ENCODE measurements at regions not wholly inside any gene's neighbourhood (a gene's known extent, or its start where the extent isn't known, plus 50 kb on each side); places are given as distances from the start of the nearest gene placed in this dataset.
A peak's percentile ranks its signal among the peaks of the same experiment; 100 is the strongest.

DNA sequence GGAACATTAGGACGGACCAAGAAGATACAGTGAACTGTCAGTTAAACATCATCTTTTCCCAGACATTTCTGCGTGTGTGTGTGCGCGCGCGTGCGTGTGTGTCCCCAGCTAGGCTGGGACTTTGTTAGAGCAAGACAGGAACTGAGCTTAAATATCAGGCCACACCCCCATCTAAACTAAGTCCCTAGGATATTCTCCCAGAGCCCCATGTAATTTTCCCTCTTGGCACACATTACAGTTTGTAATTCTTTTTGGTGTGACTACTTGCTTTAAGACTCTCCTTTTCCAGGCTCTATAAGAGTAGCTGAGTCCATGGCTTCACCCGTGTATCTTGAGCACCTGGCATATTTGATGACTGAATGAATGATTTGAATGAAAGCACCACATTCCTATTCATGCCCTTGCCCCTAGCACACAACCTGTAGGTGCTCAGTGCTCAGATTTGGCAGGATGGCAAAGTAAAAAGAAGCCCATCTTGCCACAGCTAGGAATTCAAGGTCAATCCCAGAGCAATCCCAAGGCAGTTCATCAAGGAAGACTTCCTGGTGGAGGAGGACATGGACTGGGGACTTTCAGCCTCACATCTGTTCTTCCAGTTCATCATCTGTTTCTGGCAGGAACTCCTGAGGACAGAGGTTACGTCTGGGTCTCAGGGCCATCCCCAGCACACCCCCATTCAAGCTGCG, 69.2 kb downstream of the MRPL14 start (continued):
- TF ChIP-seq, protein P1, sequence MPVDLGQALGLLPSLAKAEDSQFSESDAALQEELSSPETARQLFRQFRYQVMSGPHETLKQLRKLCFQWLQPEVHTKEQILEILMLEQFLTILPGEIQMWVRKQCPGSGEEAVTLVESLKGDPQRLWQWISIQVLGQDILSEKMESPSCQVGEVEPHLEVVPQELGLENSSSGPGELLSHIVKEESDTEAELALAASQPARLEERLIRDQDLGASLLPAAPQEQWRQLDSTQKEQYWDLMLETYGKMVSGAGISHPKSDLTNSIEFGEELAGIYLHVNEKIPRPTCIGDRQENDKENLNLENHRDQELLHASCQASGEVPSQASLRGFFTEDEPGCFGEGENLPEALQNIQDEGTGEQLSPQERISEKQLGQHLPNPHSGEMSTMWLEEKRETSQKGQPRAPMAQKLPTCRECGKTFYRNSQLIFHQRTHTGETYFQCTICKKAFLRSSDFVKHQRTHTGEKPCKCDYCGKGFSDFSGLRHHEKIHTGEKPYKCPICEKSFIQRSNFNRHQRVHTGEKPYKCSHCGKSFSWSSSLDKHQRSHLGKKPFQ (CRISPR knock-in tag; IDR thresholded peaks at IDR 0.05; ENCODE audit: insufficient replicate concordance): peak; percentile 44
- TF ChIP-seq ZNF879 (CRISPR knock-in tag; IDR thresholded peaks at IDR 0.05) (no peak), ZNF30 (CRISPR knock-in tag; IDR thresholded peaks at IDR 0.05) (no peak), ZNF101 (CRISPR knock-in tag; IDR thresholded peaks at IDR 0.05; ENCODE audit: borderline replicate concordance, low read depth) (no peak), GABPA (IDR thresholded peaks at IDR 0.05; ENCODE audit: low read depth, low read length) (no peak), GABPA (CRISPR knock-in tag; IDR thresholded peaks at IDR 0.05; ENCODE audit: low read depth) (no peak), ZNF331 (CRISPR knock-in tag; IDR thresholded peaks at IDR 0.05) (no peak), PCBP1 (IDR thresholded peaks at IDR 0.05; ENCODE audit: borderline replicate concordance, low read depth, low read length) (no peak), SMARCC2 (IDR thresholded peaks at IDR 0.05) (no peak), ONECUT2 (CRISPR knock-in tag; IDR thresholded peaks at IDR 0.05) (no peak), TGIF2 (CRISPR knock-in tag; IDR thresholded peaks at IDR 0.05) (0 out of 2 replicates have a peak, but pooled peaks have one; percentile 1), ZNF607 (CRISPR knock-in tag; IDR thresholded peaks at IDR 0.05; ENCODE audit: borderline replicate concordance) (0 out of 2 replicates have a peak, but pooled peaks have one; percentile 51), BORCS8-MEF2B (CRISPR knock-in tag; IDR thresholded peaks at IDR 0.05) (no peak), TARDBP (CRISPR knock-in tag; IDR thresholded peaks at IDR 0.05) (no peak), ZNF615 (CRISPR knock-in tag; IDR thresholded peaks at IDR 0.05; ENCODE audit: borderline replicate concordance) (no peak)
- TF ChIP-seq, protein P2, sequence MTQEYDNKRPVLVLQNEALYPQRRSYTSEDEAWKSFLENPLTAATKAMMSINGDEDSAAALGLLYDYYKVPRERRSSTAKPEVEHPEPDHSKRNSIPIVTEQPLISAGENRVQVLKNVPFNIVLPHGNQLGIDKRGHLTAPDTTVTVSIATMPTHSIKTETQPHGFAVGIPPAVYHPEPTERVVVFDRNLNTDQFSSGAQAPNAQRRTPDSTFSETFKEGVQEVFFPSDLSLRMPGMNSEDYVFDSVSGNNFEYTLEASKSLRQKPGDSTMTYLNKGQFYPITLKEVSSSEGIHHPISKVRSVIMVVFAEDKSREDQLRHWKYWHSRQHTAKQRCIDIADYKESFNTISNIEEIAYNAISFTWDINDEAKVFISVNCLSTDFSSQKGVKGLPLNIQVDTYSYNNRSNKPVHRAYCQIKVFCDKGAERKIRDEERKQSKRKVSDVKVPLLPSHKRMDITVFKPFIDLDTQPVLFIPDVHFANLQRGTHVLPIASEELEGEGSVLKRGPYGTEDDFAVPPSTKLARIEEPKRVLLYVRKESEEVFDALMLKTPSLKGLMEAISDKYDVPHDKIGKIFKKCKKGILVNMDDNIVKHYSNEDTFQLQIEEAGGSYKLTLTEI (CRISPR knock-in tag; conservative IDR thresholded peaks at IDR 0.05): no peak
- TF ChIP-seq, protein P3, sequence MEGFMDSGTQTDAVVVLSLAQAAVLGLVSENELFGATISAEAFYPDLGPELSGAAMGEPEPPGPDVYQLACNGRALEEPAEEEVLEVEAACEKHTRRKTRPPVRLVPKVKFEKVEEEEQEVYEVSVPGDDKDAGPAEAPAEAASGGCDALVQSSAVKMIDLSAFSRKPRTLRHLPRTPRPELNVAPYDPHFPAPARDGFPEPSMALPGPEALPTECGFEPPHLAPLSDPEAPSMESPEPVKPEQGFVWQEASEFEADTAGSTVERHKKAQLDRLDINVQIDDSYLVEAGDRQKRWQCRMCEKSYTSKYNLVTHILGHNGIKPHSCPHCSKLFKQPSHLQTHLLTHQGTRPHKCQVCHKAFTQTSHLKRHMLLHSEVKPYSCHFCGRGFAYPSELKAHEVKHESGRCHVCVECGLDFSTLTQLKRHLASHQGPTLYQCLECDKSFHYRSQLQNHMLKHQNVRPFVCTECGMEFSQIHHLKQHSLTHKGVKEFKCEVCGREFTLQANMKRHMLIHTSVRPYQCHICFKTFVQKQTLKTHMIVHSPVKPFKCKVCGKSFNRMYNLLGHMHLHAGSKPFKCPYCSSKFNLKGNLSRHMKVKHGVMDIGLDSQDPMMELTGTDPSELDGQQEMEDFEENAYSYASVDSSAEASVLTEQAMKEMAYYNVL (CRISPR knock-in tag; IDR thresholded peaks at IDR 0.05; ENCODE audit: borderline replicate concordance): 0 out of 2 replicates have a peak, but pooled peaks have one; percentile 22
- TF ChIP-seq, protein P4, sequence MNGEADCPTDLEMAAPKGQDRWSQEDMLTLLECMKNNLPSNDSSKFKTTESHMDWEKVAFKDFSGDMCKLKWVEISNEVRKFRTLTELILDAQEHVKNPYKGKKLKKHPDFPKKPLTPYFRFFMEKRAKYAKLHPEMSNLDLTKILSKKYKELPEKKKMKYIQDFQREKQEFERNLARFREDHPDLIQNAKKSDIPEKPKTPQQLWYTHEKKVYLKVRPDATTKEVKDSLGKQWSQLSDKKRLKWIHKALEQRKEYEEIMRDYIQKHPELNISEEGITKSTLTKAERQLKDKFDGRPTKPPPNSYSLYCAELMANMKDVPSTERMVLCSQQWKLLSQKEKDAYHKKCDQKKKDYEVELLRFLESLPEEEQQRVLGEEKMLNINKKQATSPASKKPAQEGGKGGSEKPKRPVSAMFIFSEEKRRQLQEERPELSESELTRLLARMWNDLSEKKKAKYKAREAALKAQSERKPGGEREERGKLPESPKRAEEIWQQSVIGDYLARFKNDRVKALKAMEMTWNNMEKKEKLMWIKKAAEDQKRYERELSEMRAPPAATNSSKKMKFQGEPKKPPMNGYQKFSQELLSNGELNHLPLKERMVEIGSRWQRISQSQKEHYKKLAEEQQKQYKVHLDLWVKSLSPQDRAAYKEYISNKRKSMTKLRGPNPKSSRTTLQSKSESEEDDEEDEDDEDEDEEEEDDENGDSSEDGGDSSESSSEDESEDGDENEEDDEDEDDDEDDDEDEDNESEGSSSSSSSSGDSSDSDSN (CRISPR knock-in tag; IDR thresholded peaks at IDR 0.05): 0 out of 2 replicates have a peak, but pooled peaks have one; percentile 37
- TF ChIP-seq, protein P5, sequence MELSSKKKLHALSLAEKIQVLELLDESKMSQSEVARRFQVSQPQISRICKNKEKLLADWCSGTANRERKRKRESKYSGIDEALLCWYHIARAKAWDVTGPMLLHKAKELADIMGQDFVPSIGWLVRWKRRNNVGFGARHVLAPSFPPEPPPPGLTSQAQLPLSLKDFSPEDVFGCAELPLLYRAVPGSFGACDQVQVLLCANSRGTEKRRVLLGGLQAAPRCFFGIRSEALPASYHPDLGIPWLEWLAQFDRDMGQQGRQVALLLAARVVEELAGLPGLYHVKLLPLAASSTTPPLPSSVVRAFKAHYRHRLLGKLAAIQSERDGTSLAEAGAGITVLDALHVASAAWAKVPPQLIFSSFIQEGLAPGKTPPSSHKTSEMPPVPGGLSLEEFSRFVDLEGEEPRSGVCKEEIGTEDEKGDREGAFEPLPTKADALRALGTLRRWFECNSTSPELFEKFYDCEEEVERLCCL (CRISPR knock-in tag; IDR thresholded peaks at IDR 0.05; ENCODE audit: borderline replicate concordance): no peak
